ENCODE measurements at regions not wholly inside any gene's neighbourhood (a gene's known extent, or its start where the extent isn't known, plus 50 kb on each side); places are given as distances from the start of the nearest gene placed in this dataset.

DNA sequence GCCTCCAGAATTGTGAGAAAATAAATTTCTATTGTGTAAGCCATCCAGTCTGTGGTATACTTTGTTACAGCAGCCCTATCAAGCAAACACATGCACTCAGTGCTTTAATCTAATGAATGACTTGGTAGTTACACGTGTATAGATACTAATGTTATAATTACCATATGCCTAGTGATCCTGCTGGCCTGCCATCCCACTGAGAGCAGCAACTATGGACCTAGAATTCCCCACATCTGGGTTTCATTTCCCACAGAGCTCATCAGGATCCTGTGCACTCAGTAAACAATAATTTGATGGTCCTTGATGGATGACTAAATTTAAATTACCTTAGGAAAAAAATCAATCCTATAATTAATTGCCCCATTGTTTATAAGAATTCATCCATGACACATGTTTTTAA lies 86.5 kb upstream of the RGS1 start:
- Histone ChIP-seq H4K20me1 (replicated peaks; ENCODE audit: control insufficient read depth, insufficient read depth, low read length) (no peaks in the 10 kb centered on the region), H3K27me3 (ENCODE audit: control insufficient read depth in 2 of 2, insufficient read depth in 2 of 2, low read length in 2 of 2) (no peaks in the 10 kb centered on the region), H3K79me2 (ENCODE audit: control insufficient read depth, insufficient read depth, low read length) (no peaks in the 10 kb centered on the region), H2AFZ (ENCODE audit: low read depth, low read length) (no peak overlapping the region), H3K4me2 (ENCODE audit: insufficient read depth, low read length) (no peak overlapping the region), H3K9me3 (replicated peaks; ENCODE audit: control insufficient read depth, insufficient read depth, low read depth, low read length) (no peaks in the 10 kb centered on the region), H3K4me3 (no peak overlapping the region), H3K4me1 (replicated peaks in 1 of 2; ENCODE audit: control insufficient read depth in 2 of 2, insufficient read depth in 2 of 2, low read length in 2 of 2) (no peaks in the 10 kb centered on the region), H3K36me3 (ENCODE audit: control insufficient read depth, insufficient read depth, low read length) (no peaks in the 10 kb centered on the region), H3K9me1 (ENCODE audit: control insufficient read depth, insufficient read depth, low read length) (no peaks in the 10 kb centered on the region), H3K9ac (ENCODE audit: insufficient read depth in 1 of 2, low read depth in 2 of 2, low read length in 2 of 2) (no peak overlapping the region), H3K27ac (ENCODE audit: extremely low read depth, low read depth, low read length) (no peak overlapping the region)
- intact Hi-C loops (cut with micrococcal nuclease) (no loop called here), in situ Hi-C loops (cut with MboI) (no loop called here)
- WGBS (ENCODE audit: insufficient coverage, low coverage, missing lambda C conversion rate) = 0% methylated on average over 1 of the region's 1 CpG
- DNase-seq (ENCODE audit: extremely low read depth in 1 of 4, low spot score in 3 of 4) = no peak
- ChIA-PET POLR2A (no interaction called here), CTCF (ENCODE audit: low intra/inter-chr PET ratio) (no interaction called here)
- BruUV-seq (replicated peaks) = no TSS peak
- no peak for ATAC-seq
- FAIRE-seq = no peak
- TF ChIP-seq ELF2 (CRISPR knock-in tag; IDR thresholded peaks at IDR 0.05) (no peak), NR1H2 (CRISPR knock-in tag; IDR thresholded peaks at IDR 0.05) (no peak), ZNF165 (CRISPR knock-in tag; IDR thresholded peaks at IDR 0.05; ENCODE audit: borderline replicate concordance) (no peak), ZC3H8 (IDR thresholded peaks at IDR 0.05) (no peak), CBX3 (IDR thresholded peaks at IDR 0.05; ENCODE audit: borderline replicate concordance in 1 of 2, low read length in 2 of 2) (no peak), NR2C1 (IDR thresholded peaks at IDR 0.05) (no peak), NR2C1 (tag; IDR thresholded peaks at IDR 0.05) (no peak), ADNP (tag; IDR thresholded peaks at IDR 0.05) (no peak), POLR2G (IDR thresholded peaks at IDR 0.05; ENCODE audit: low read depth, low read length) (no peak), ZBTB7A (IDR thresholded peaks at IDR 0.05; ENCODE audit: borderline replicate concordance, control insufficient read depth, low read depth, low read length) (no peak), ZNF184 (CRISPR knock-in tag; IDR thresholded peaks at IDR 0.05) (no peak), KLF1 (tag; IDR thresholded peaks at IDR 0.05) (no peak), ZSCAN29 (IDR thresholded peaks at IDR 0.05) (no peak), PRMT5 (CRISPR knock-in tag; IDR thresholded peaks at IDR 0.05) (no peak), BCL6 (CRISPR knock-in tag; IDR thresholded peaks at IDR 0.05) (no peak)
- TF ChIP-seq, protein P1, sequence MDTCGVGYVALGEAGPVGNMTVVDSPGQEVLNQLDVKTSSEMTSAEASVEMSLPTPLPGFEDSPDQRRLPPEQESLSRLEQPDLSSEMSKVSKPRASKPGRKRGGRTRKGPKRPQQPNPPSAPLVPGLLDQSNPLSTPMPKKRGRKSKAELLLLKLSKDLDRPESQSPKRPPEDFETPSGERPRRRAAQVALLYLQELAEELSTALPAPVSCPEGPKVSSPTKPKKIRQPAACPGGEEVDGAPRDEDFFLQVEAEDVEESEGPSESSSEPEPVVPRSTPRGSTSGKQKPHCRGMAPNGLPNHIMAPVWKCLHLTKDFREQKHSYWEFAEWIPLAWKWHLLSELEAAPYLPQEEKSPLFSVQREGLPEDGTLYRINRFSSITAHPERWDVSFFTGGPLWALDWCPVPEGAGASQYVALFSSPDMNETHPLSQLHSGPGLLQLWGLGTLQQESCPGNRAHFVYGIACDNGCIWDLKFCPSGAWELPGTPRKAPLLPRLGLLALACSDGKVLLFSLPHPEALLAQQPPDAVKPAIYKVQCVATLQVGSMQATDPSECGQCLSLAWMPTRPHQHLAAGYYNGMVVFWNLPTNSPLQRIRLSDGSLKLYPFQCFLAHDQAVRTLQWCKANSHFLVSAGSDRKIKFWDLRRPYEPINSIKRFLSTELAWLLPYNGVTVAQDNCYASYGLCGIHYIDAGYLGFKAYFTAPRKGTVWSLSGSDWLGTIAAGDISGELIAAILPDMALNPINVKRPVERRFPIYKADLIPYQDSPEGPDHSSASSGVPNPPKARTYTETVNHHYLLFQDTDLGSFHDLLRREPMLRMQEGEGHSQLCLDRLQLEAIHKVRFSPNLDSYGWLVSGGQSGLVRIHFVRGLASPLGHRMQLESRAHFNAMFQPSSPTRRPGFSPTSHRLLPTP (IDR thresholded peaks at IDR 0.05; ENCODE audit: borderline replicate concordance, extremely low read depth, insufficient read length) = no peak
- TF ChIP-seq, protein P2, sequence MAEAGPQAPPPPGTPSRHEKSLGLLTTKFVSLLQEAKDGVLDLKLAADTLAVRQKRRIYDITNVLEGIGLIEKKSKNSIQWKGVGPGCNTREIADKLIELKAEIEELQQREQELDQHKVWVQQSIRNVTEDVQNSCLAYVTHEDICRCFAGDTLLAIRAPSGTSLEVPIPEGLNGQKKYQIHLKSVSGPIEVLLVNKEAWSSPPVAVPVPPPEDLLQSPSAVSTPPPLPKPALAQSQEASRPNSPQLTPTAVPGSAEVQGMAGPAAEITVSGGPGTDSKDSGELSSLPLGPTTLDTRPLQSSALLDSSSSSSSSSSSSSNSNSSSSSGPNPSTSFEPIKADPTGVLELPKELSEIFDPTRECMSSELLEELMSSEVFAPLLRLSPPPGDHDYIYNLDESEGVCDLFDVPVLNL (CRISPR knock-in tag; IDR thresholded peaks at IDR 0.05; ENCODE audit: low read depth) = no peak
- TF ChIP-seq, protein P3, sequence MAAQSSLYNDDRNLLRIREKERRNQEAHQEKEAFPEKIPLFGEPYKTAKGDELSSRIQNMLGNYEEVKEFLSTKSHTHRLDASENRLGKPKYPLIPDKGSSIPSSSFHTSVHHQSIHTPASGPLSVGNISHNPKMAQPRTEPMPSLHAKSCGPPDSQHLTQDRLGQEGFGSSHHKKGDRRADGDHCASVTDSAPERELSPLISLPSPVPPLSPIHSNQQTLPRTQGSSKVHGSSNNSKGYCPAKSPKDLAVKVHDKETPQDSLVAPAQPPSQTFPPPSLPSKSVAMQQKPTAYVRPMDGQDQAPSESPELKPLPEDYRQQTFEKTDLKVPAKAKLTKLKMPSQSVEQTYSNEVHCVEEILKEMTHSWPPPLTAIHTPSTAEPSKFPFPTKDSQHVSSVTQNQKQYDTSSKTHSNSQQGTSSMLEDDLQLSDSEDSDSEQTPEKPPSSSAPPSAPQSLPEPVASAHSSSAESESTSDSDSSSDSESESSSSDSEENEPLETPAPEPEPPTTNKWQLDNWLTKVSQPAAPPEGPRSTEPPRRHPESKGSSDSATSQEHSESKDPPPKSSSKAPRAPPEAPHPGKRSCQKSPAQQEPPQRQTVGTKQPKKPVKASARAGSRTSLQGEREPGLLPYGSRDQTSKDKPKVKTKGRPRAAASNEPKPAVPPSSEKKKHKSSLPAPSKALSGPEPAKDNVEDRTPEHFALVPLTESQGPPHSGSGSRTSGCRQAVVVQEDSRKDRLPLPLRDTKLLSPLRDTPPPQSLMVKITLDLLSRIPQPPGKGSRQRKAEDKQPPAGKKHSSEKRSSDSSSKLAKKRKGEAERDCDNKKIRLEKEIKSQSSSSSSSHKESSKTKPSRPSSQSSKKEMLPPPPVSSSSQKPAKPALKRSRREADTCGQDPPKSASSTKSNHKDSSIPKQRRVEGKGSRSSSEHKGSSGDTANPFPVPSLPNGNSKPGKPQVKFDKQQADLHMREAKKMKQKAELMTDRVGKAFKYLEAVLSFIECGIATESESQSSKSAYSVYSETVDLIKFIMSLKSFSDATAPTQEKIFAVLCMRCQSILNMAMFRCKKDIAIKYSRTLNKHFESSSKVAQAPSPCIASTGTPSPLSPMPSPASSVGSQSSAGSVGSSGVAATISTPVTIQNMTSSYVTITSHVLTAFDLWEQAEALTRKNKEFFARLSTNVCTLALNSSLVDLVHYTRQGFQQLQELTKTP (IDR thresholded peaks at IDR 0.05; ENCODE audit: low read depth in 1 of 2, partially characterized antibody in 2 of 2) = no peak

Measured in K562 (cell line).